ENCODE measurements at regions not wholly inside any gene's neighbourhood (a gene's known extent, or its start where the extent isn't known, plus 50 kb on each side); places are given as distances from the start of the nearest gene placed in this dataset.

GRCh38 chr21:27606422-27606821 lies 639.5 kb upstream of the ADAMTS5 start:
- H3K27me3 Mint-ChIP-seq (ENCODE audit: low read depth, poor library complexity): peaks cover 1% of the 10 kb centered on the region
- no peaks in the 10 kb centered on the region for H3K4me1 Mint-ChIP-seq
- TF ChIP-seq CTCF (IDR thresholded peaks at IDR 0.05): no peak
- no peak overlapping the region for H3K27ac Mint-ChIP-seq
- H3K4me3 Mint-ChIP-seq: no peak overlapping the region
- no peaks in the 10 kb centered on the region for H3K36me3 Mint-ChIP-seq (ENCODE audit: low read depth)
- no peak for DNase-seq
- H3K9me3 Mint-ChIP-seq: no peaks in the 10 kb centered on the region

- no peaks in the 10 kb centered on the region for H3K9me3 Mint-ChIP-seq
- no peaks in the 10 kb centered on the region for H3K4me1 Mint-ChIP-seq
- H3K4me3 Mint-ChIP-seq: no peak overlapping the region
- H3K27me3 Mint-ChIP-seq (ENCODE audit: low read depth, poor library complexity): peaks cover under 1% of the 10 kb centered on the region
- H3K27ac Mint-ChIP-seq: no peak overlapping the region
- DNase-seq: no peak
- TF ChIP-seq CTCF (IDR thresholded peaks at IDR 0.05): no peak
- H3K36me3 Mint-ChIP-seq (ENCODE audit: low read depth): no peaks in the 10 kb centered on the region
Observed at GRCh38 chr21:27596196-27596595, 629.3 kb upstream of the ADAMTS5 start.

GRCh38 chr21:27595716-27596115 lies 628.8 kb upstream of the ADAMTS5 start:
- no peak overlapping the region for H3K4me3 Mint-ChIP-seq

GRCh38 chr21:27590271-27590670 lies 623.4 kb upstream of the ADAMTS5 start:
- Mint-ChIP-seq H3K4me3 (no peak overlapping the region), H3K27me3 (ENCODE audit: low read depth, poor library complexity) (no peaks in the 10 kb centered on the region), H3K27ac (peak overlapping the region; percentile 36), H3K36me3 (ENCODE audit: low read depth) (no peaks in the 10 kb centered on the region), H3K4me1 (no peaks in the 10 kb centered on the region), H3K9me3 (no peaks in the 10 kb centered on the region)
- no peak for TF ChIP-seq CTCF (IDR thresholded peaks at IDR 0.05)
- no peak for DNase-seq

More at GRCh38 chr21:27595716-27596115, 628.8 kb upstream of the ADAMTS5 start:
- no peak for TF ChIP-seq CTCF (IDR thresholded peaks at IDR 0.05)
- H3K27me3 Mint-ChIP-seq (ENCODE audit: low read depth, poor library complexity): no peaks in the 10 kb centered on the region
- H3K9me3 Mint-ChIP-seq: no peaks in the 10 kb centered on the region
- H3K27ac Mint-ChIP-seq: no peak overlapping the region
- no peaks in the 10 kb centered on the region for H3K36me3 Mint-ChIP-seq (ENCODE audit: low read depth)
- H3K4me1 Mint-ChIP-seq: no peaks in the 10 kb centered on the region
- no peak for DNase-seq

- Mint-ChIP-seq H3K4me3 (no peak overlapping the region), H3K27ac (peak overlapping the region; percentile 36), H3K36me3 (ENCODE audit: low read depth) (no peaks in the 10 kb centered on the region), H3K9me3 (no peaks in the 10 kb centered on the region), H3K4me1 (no peaks in the 10 kb centered on the region), H3K27me3 (ENCODE audit: low read depth, poor library complexity) (no peaks in the 10 kb centered on the region)
- no peak for DNase-seq
- TF ChIP-seq CTCF (IDR thresholded peaks at IDR 0.05): no peak
Observed at GRCh38 chr21:27589781-27590180, 622.9 kb upstream of the ADAMTS5 start.

- TF ChIP-seq CTCF (IDR thresholded peaks at IDR 0.05): no peak
- Mint-ChIP-seq H3K36me3 (ENCODE audit: low read depth) (no peaks in the 10 kb centered on the region), H3K27me3 (ENCODE audit: low read depth, poor library complexity) (no peaks in the 10 kb centered on the region)
Observed at GRCh38 chr21:27586986-27587385, 620.1 kb upstream of the ADAMTS5 start.

More at GRCh38 chr21:27586986-27587385, 620.1 kb upstream of the ADAMTS5 start:
- no peak for DNase-seq
- H3K27ac Mint-ChIP-seq: no peak overlapping the region
- H3K9me3 Mint-ChIP-seq: no peaks in the 10 kb centered on the region
- no peaks in the 10 kb centered on the region for H3K4me1 Mint-ChIP-seq
- no peak overlapping the region for H3K4me3 Mint-ChIP-seq

Measured in nephron progenitor cell (in vitro differentiated cells).